HCT116 (cell line): ENCODE measurements at regions not wholly inside any gene's neighbourhood (a gene's known extent, or its start where the extent isn't known, plus 50 kb on each side); places are given as distances from the start of the nearest gene placed in this dataset.

Experiments used
- ATAC-seq: fragments of 200-7000 bp; cut with Tn5 transposase; 2 replicates; pipeline ENCODE4 v1.9.1; 2020; ENCODE audit warnings: mild to moderate bottlenecking, moderate library complexity
- BruUV-seq: library from RNA; stranded (reverse); fragments of 400-500 nt; replicated peaks from 2 replicates; lab custom pipeline; 2021; lab: Mats Ljungman, UMichigan
- CTCF ChIA-PET: fragments of 300-600 bp; sonication (Branson Sonifier 250); formaldehyde crosslinking; loops from one replicate; lab custom pipeline; 2021; ENCODE audit warnings: antibody characterized with exemption; lab: Charles Lee
- POLR2A ChIA-PET: fragments of 300-600, 350-600 bp; sonication (Branson Sonifier 250); formaldehyde crosslinking; loops from one replicate; lab custom pipeline; 2021; ENCODE audit warnings: antibody characterized with exemption; lab: Charles Lee
- RAD21 ChIA-PET, 2 experiments: fragments of 300-600 bp; sonication (Branson Sonifier 250); formaldehyde crosslinking; loops; one replicate each; lab custom pipeline; 2023; ENCODE audit warnings: low total read pairs in 2 of 2; ENCODE audit not compliant: uncharacterized antibody in 2 of 2, unreplicated experiment in 2 of 2, low non-redundant PET in 1 of 2; lab: Charles Lee
- DNase-seq: peaks from one replicate; pipeline ENCODE4 v3.0.0-alpha.2; 2010; ENCODE audit warnings: low read depth, low spot score
- H2AFZ ChIP-seq: fragments of 200-600 bp; shearing (Covaris generic), sonication (generic); 2 replicates; pipeline ENCODE4 v1.6.1; 2017; ENCODE audit warnings: low read depth, mixed run types, mixed read lengths, antibody characterized with exemption, low read length; ENCODE audit not compliant: poor library complexity, severe bottlenecking
- H3K27ac ChIP-seq: 2 replicates; pipeline ENCODE4 v1.5.1; 2012; ENCODE audit warnings: low read depth, low read length
- H3K27me3 ChIP-seq: fragments of 200-600 bp; sonication (generic); 2 replicates; pipeline ENCODE4 v1.6.1; 2016; ENCODE audit warnings: mixed run types, low read length, mixed read lengths; ENCODE audit not compliant: insufficient read depth
- H3K36me3 ChIP-seq, 2 experiments: fragments of 200-500 bp in 1 of 2; fragments of 200-600 bp in 1 of 2; sonication (Bioruptor generic) in 1 of 2; sonication (generic) in 1 of 2; 2 replicates each; pipeline versions ENCODE4 v1.5.1 to v1.6.1; 2014 to 2016; ENCODE audit warnings: low read length in 2 of 2, inconsistent platforms in 1 of 2, mixed read lengths in 1 of 2, mixed run types in 1 of 2; ENCODE audit not compliant: insufficient read depth in 2 of 2, control insufficient read depth in 1 of 2
- H3K4me1 ChIP-seq, 2 experiments: fragments of 200-600 bp in 1 of 2; sonication (generic) in 1 of 2; 2 replicates each; pipeline versions ENCODE4 v1.5.1 to v1.6.1; 2012 to 2017; ENCODE audit warnings: low read length in 2 of 2, inconsistent platforms in 1 of 2, mild to moderate bottlenecking in 1 of 2, mixed read lengths in 1 of 2, mixed run types in 1 of 2, moderate library complexity in 1 of 2; ENCODE audit not compliant: insufficient read depth in 2 of 2, control insufficient read depth in 1 of 2
- H3K4me2 ChIP-seq: fragments of 200-600 bp; sonication (generic); 2 replicates; pipeline ENCODE4 v1.6.1; 2017; ENCODE audit warnings: mixed run types, low read length, mixed read lengths
- H3K4me3 ChIP-seq, 2 experiments: fragments of 200-600 bp in 1 of 2; sonication (generic) in 1 of 2; replicated peaks in 1 of 2; 2 replicates each; pipeline ENCODE4 v1.5.1; 2011 to 2016; ENCODE audit warnings: low read length in 2 of 2, control low read depth in 1 of 2, low read depth in 1 of 2, mild to moderate bottlenecking in 1 of 2, mixed read lengths in 1 of 2, mixed run types in 1 of 2
- H3K79me2 ChIP-seq: fragments of 200-600 bp; sonication (generic); 2 replicates; pipeline ENCODE4 v1.6.1; 2017; ENCODE audit warnings: mild to moderate bottlenecking, mixed run types, low read length, moderate library complexity, mixed read lengths; ENCODE audit not compliant: insufficient read depth
- H3K9ac ChIP-seq: fragments of 200-600 bp; sonication (generic); 2 replicates; pipeline ENCODE4 v1.6.1; 2016; ENCODE audit warnings: low read length, mixed read lengths
- H3K9me2 ChIP-seq: fragments of 200-600 bp; sonication (generic), shearing (Covaris generic); 2 replicates; pipeline ENCODE4 v1.6.1; 2017; ENCODE audit warnings: mixed run types, mild to moderate bottlenecking, moderate library complexity; ENCODE audit not compliant: insufficient read depth
- H3K9me3 ChIP-seq, 2 experiments: fragments of 200-500 bp in 1 of 2; fragments of 200-600 bp in 1 of 2; sonication (Bioruptor generic) in 1 of 2; sonication (generic) in 1 of 2; 2 replicates each; pipeline ENCODE4 v1.6.1; 2014 to 2017; ENCODE audit warnings: low read length in 2 of 2, mixed read lengths in 2 of 2, inconsistent platforms in 1 of 2, low read depth in 1 of 2, mild to moderate bottlenecking in 1 of 2, mixed run types in 1 of 2, moderate library complexity in 1 of 2; ENCODE audit not compliant: control insufficient read depth in 1 of 2, insufficient read depth in 1 of 2
- H4K20me1 ChIP-seq: fragments of 200-600 bp; sonication (generic), shearing (Covaris generic); 2 replicates; pipeline ENCODE4 v1.6.1; 2017; ENCODE audit warnings: mixed run types, mild to moderate bottlenecking, moderate library complexity; ENCODE audit not compliant: insufficient read depth
- CBX3 ChIP-seq: IDR thresholded peaks from 2 replicates; pipeline ENCODE4 v1.6.1; 2012; ENCODE audit warnings: low read depth
- CEBPB ChIP-seq: IDR thresholded peaks from 2 replicates; pipeline ENCODE4 v1.6.1; 2012; ENCODE audit warnings: low read depth
- ELF1 ChIP-seq: IDR thresholded peaks from 2 replicates; pipeline ENCODE4 v1.6.1; 2012; ENCODE audit warnings: low read depth, borderline replicate concordance
- POLR2A ChIP-seq: IDR thresholded peaks from 2 replicates; pipeline ENCODE4 v1.7.0; 2011; ENCODE audit warnings: borderline replicate concordance; ENCODE audit not compliant: insufficient read depth, insufficient read length; ENCODE audit errors: extremely low read depth
- RAD21 ChIP-seq: IDR thresholded peaks from 2 replicates; pipeline ENCODE4 v1.6.1; 2012; ENCODE audit warnings: low read depth, mild to moderate bottlenecking
- REST ChIP-seq: IDR thresholded peaks from 2 replicates; pipeline ENCODE4 v1.6.1; 2012; ENCODE audit warnings: low read depth
- SIN3A ChIP-seq: IDR thresholded peaks from 2 replicates; pipeline ENCODE4 v1.6.1; 2012; ENCODE audit warnings: low read depth
- ZBTB33 ChIP-seq: IDR thresholded peaks from 2 replicates; pipeline ENCODE4 v1.6.1; 2011; ENCODE audit warnings: mild to moderate bottlenecking, low read length, moderate library complexity; ENCODE audit not compliant: insufficient replicate concordance; ENCODE audit errors: extremely low read depth
- intact Hi-C: fragments of 100-400 bp; cut with micrococcal nuclease; formaldehyde crosslinking; loops from 2 replicates; pipeline ENCODE4 v1.10.0; 2022

- TF ChIP-seq ELF1 (no peak), POLR2A (no peak), RAD21 (no peak)
Observed at GRCh38 chr2:65528241-65528574, 95.8 kb upstream of the SPRED2 start (continued).

- H3K79me2 ChIP-seq, result no peaks in the 10 kb centered on the region
- no peaks in the 10 kb centered on the region for H3K9me3 ChIP-seq
- H3K36me3 ChIP-seq, result no peaks in the 10 kb centered on the region
- no peaks in the 10 kb centered on the region for H3K27me3 ChIP-seq
- RAD21 ChIA-PET, result no interaction called here
- no peak for TF ChIP-seq SIN3A
- POLR2A ChIA-PET, result no interaction called here
- no peaks in the 10 kb centered on the region for H4K20me1 ChIP-seq
- DNase-seq (no peak), ATAC-seq (no peak)
- no peak overlapping the region for H3K9ac ChIP-seq
- CTCF ChIA-PET, result no interaction called here
- H3K4me3 ChIP-seq, result no peak overlapping the region
- peaks cover 0 to 9% of the 10 kb centered on the region in 2 experiments; a peak in 3 of 4 replicates for H3K4me1 ChIP-seq
- no peak overlapping the region for H3K4me2 ChIP-seq
- intact Hi-C loops, result no loop called here
- no peak overlapping the region for H3K27ac ChIP-seq
- no TSS peak for BruUV-seq
- H3K9me2 ChIP-seq, result no peaks in the 10 kb centered on the region
- H2AFZ ChIP-seq, result no peak overlapping the region
Observed at GRCh38 chr2:65527451-65528240, 95.2 kb upstream of the SPRED2 start.

- Histone ChIP-seq H3K9me2 (no peaks in the 10 kb centered on the region), H3K4me2 (no peak overlapping the region), H3K4me3 (no peak overlapping the region), H3K4me1 (peaks cover 0 to 6% of the 10 kb centered on the region in 2 experiments; a peak in 2 of 4 replicates), H3K79me2 (no peaks in the 10 kb centered on the region)
- DNase-seq (no peak), ATAC-seq (no peak)
- TF ChIP-seq ZBTB33, result no peak
- no peak for TF ChIP-seq CBX3
- no peak for TF ChIP-seq CEBPB
- TF ChIP-seq REST, result no peak
- TF ChIP-seq, all 23 proteins: peak for 0
- ChIA-PET RAD21 (no interaction called here), POLR2A (no interaction called here), CTCF (no interaction called here)
- H2AFZ ChIP-seq, result no peak overlapping the region
- H3K27me3 ChIP-seq, result no peaks in the 10 kb centered on the region
- BruUV-seq, result no TSS peak
- no peaks in the 10 kb centered on the region for H3K9me3 ChIP-seq
- H4K20me1 ChIP-seq, result no peaks in the 10 kb centered on the region
- H3K27ac ChIP-seq, result no peak overlapping the region
- H3K9ac ChIP-seq, result no peak overlapping the region
- intact Hi-C loops, result no loop called here
- H3K36me3 ChIP-seq, result no peaks in the 10 kb centered on the region
Observed at GRCh38 chr2:65525616-65526231, 93.3 kb upstream of the SPRED2 start.
